HUES6 (cell line): ENCODE measurements at regions not wholly inside any gene's neighbourhood (a gene's known extent, or its start where the extent isn't known, plus 50 kb on each side); places are given as distances from the start of the nearest gene placed in this dataset.

ENCODE experiments used
- H3K27ac ChIP-seq: 2 replicates; pipeline ENCODE4 v1.7.0; 2013; ENCODE audit warnings: low read depth, mild to moderate bottlenecking, low read length, inconsistent platforms
- H3K27me3 ChIP-seq: 2 replicates; pipeline ENCODE4 v1.6.1; 2013; ENCODE audit warnings: low read length; ENCODE audit not compliant: control insufficient read depth, insufficient read depth
- H3K36me3 ChIP-seq: 2 replicates; pipeline ENCODE4 v1.6.1; 2013; ENCODE audit warnings: low read length; ENCODE audit not compliant: control insufficient read depth, insufficient read depth
- H3K4me1 ChIP-seq: 2 replicates; pipeline ENCODE4 v1.6.1; 2013; ENCODE audit warnings: low read length; ENCODE audit not compliant: control insufficient read depth, insufficient read depth
- H3K4me3 ChIP-seq: 2 replicates; pipeline ENCODE4 v1.5.1; 2013; ENCODE audit warnings: low read depth, low read length
- H3K9ac ChIP-seq: one replicate; pipeline ENCODE4 v1.6.1; 2013; ENCODE audit warnings: mild to moderate bottlenecking, low read length
- H3K9me3 ChIP-seq: 2 replicates; pipeline ENCODE4 v1.6.1; 2013; ENCODE audit warnings: low read depth, low read length; ENCODE audit not compliant: control insufficient read depth, insufficient read depth

GRCh38 chr18:72419914-72420313 is 124.2 kb downstream of the CBLN2 start:
- Histone ChIP-seq H3K9me3 (0 out of 2 replicates have a peak, but pooled peaks cover 4% of the 10 kb centered on the region), H3K4me3 (no peak overlapping the region), H3K4me1 (no peaks in the 10 kb centered on the region), H3K9ac (no peak overlapping the region), H3K27ac (no peak overlapping the region), H3K36me3 (no peaks in the 10 kb centered on the region), H3K27me3 (peaks cover 4% of the 10 kb centered on the region; the same call in 1 of the 2 replicates)

- Histone ChIP-seq H3K27ac (no peak overlapping the region), H3K9ac (no peak overlapping the region), H3K36me3 (no peaks in the 10 kb centered on the region), H3K27me3 (peaks cover 9% of the 10 kb centered on the region; the same call in 1 of the 2 replicates), H3K4me3 (no peak overlapping the region), H3K4me1 (no peaks in the 10 kb centered on the region), H3K9me3 (no peaks in the 10 kb centered on the region)
Observed at GRCh38 chr18:72412927-72413326, 131.2 kb downstream of the CBLN2 start.

DNA sequence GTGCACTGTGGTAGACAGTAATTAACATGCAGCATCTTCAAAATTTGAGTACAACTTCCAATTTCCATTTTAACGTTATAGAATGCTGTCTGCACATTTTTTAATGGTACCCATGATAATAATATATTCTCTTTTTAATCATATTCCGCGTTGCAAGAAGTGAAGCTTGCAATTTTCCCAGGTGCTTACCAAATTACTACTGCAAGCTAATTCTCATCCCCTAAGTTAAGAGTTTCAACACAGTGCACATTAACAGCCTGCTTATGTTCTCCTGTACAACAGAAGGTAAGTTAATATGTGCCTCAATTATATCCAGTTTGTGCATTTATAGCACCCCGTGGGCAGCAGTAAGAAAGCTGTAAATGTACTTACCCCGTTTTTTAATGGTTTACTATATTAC is 132.9 kb downstream of the CBLN2 start:
- Histone ChIP-seq H3K27me3 (peaks cover 11% of the 10 kb centered on the region; the same call in 1 of the 2 replicates), H3K4me1 (no peaks in the 10 kb centered on the region), H3K27ac (no peak overlapping the region), H3K36me3 (no peaks in the 10 kb centered on the region), H3K9ac (no peak overlapping the region), H3K4me3 (no peak overlapping the region), H3K9me3 (no peaks in the 10 kb centered on the region)

DNA sequence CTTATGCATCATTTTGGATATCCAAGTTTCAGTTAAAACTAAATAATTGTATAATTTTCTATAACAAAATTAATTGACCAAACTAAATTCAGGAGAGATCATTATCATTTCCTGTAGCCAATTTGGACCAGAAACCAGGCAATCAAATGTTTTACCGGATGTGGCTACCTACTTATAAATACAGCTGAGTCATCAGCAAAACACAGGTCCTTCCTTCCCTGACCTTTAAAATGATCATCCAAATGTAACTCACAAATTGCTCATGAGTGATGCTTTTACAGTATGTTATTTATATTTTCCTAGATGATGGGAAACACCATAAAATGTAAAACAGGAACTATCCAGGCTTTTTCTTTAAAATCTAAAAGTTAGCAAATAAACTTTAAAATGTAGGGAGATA is 133.7 kb downstream of the CBLN2 start:
- Histone ChIP-seq H3K27ac (no peak overlapping the region), H3K4me1 (no peaks in the 10 kb centered on the region), H3K9ac (no peak overlapping the region), H3K4me3 (no peak overlapping the region), H3K9me3 (no peaks in the 10 kb centered on the region), H3K27me3 (peaks cover 11% of the 10 kb centered on the region; the same call in 1 of the 2 replicates), H3K36me3 (no peaks in the 10 kb centered on the region)

GRCh38 chr18:72409903-72410302 is 134.2 kb downstream of the CBLN2 start:
- Histone ChIP-seq H3K27me3 (peaks cover 11% of the 10 kb centered on the region; the same call in 1 of the 2 replicates), H3K27ac (no peak overlapping the region), H3K4me3 (no peak overlapping the region), H3K9ac (no peak overlapping the region), H3K4me1 (no peaks in the 10 kb centered on the region), H3K36me3 (no peaks in the 10 kb centered on the region), H3K9me3 (no peaks in the 10 kb centered on the region)

- Histone ChIP-seq H3K4me3 (no peak overlapping the region), H3K4me1 (no peaks in the 10 kb centered on the region), H3K9ac (no peak overlapping the region), H3K27me3 (peaks cover 13% of the 10 kb centered on the region; the same call in 1 of the 2 replicates), H3K36me3 (no peaks in the 10 kb centered on the region), H3K27ac (no peak overlapping the region), H3K9me3 (no peaks in the 10 kb centered on the region)
Observed at GRCh38 chr18:72407048-72407447, 137.1 kb downstream of the CBLN2 start.

GRCh38 chr18:72391951-72392350 is 152.2 kb downstream of the CBLN2 start:
- H3K27ac ChIP-seq: no peak overlapping the region
- H3K4me1 ChIP-seq: no peaks in the 10 kb centered on the region
- no peak overlapping the region for H3K4me3 ChIP-seq
- no peak overlapping the region for H3K9ac ChIP-seq
- H3K36me3 ChIP-seq: no peaks in the 10 kb centered on the region
- H3K27me3 ChIP-seq: peaks cover 3% of the 10 kb centered on the region; the same call in 1 of the 2 replicates
- H3K9me3 ChIP-seq: no peaks in the 10 kb centered on the region; the same call in 1 of the 2 replicates

- H3K4me3 ChIP-seq: no peak overlapping the region
- H3K9ac ChIP-seq: no peak overlapping the region
- no peaks in the 10 kb centered on the region for H3K4me1 ChIP-seq
- no peaks in the 10 kb centered on the region for H3K36me3 ChIP-seq
- no peak overlapping the region for H3K27ac ChIP-seq
- no peaks in the 10 kb centered on the region; the same call in 1 of the 2 replicates for H3K9me3 ChIP-seq
- peaks cover 8% of the 10 kb centered on the region; the same call in 1 of the 2 replicates for H3K27me3 ChIP-seq
Observed at GRCh38 chr18:72391427-72391826, 152.7 kb downstream of the CBLN2 start.

- no peaks in the 10 kb centered on the region; the same call in 1 of the 2 replicates for H3K9me3 ChIP-seq
- H3K36me3 ChIP-seq: no peaks in the 10 kb centered on the region
- H3K4me1 ChIP-seq: no peaks in the 10 kb centered on the region
- H3K9ac ChIP-seq: no peak overlapping the region
- H3K27ac ChIP-seq: no peak overlapping the region
- H3K4me3 ChIP-seq: no peak overlapping the region
- peaks cover 6% of the 10 kb centered on the region; the same call in 1 of the 2 replicates for H3K27me3 ChIP-seq
Observed at GRCh38 chr18:72378016-72378415, 166.1 kb downstream of the CBLN2 start.

GRCh38 chr18:72376256-72376655 is 167.9 kb downstream of the CBLN2 start:
- no peaks in the 10 kb centered on the region for H3K4me1 ChIP-seq
- no peak overlapping the region for H3K9ac ChIP-seq
- H3K36me3 ChIP-seq: no peaks in the 10 kb centered on the region
- peaks cover 3% of the 10 kb centered on the region; the same call in 1 of the 2 replicates for H3K9me3 ChIP-seq
- peaks cover 6% of the 10 kb centered on the region; the same call in 1 of the 2 replicates for H3K27me3 ChIP-seq
- no peak overlapping the region for H3K4me3 ChIP-seq
- no peak overlapping the region for H3K27ac ChIP-seq

DNA sequence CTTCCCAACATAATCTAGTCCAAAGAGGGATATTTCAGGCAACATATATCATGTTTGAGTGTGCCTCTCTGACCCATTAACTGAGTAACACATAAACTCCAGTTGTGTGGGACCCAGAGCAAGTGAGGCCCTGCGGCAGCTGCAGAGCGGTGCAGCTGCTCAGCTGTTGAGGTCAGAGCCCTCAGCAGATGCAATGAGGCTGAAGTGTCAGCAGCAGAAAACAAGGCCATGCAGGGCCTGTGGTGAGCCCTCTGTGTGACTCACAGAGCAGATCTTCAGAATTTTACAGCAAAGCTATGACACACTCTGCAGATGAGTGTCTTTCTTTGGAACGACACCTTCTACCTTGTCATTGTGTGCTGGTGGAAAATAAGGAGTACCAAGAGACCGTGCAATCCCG is 168.5 kb downstream of the CBLN2 start:
- H3K27ac ChIP-seq: no peak overlapping the region
- H3K9me3 ChIP-seq: peaks cover 9% of the 10 kb centered on the region
- H3K36me3 ChIP-seq: no peaks in the 10 kb centered on the region
- no peak overlapping the region for H3K9ac ChIP-seq
- H3K4me3 ChIP-seq: no peak overlapping the region
- H3K4me1 ChIP-seq: no peaks in the 10 kb centered on the region
- peaks cover 6% of the 10 kb centered on the region; the same call in 1 of the 2 replicates for H3K27me3 ChIP-seq
